ENCODE measurements at regions not wholly inside any gene's neighbourhood (a gene's known extent, or its start where the extent isn't known, plus 50 kb on each side); places are given as distances from the start of the nearest gene placed in this dataset.

GRCh38 chr2:3060049-3060448 is 317.6 kb downstream of the EIPR1 start:
- TF ChIP-seq CTCF (IDR thresholded peaks at IDR 0.05) (no peak), POLR2AphosphoS5 (IDR thresholded peaks at IDR 0.05) (no peak)
